ENCODE measurements at regions not wholly inside any gene's neighbourhood (a gene's known extent, or its start where the extent isn't known, plus 50 kb on each side); places are given as distances from the start of the nearest gene placed in this dataset.

DNA sequence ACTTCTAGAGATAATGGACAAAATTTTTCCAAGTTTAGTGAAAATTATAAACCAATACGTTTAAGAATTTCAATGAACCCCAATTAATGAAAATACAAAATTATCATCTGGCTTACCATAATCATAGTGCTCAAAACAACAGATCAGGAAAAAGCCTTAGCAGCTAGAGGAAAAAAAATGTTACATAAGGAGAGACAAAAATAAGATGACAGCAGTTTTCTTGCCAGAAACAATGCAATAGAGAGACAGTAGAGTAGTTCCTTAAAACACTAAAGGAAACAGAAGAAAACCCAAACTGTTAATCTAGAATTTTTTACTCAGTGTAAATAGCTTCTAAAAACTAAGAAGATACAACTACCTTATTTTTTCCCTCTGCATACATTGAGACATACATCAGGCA, 341.7 kb upstream of the CHORDC1 start:
- no peaks in the 10 kb centered on the region for H3K4me1 ChIP-seq (ENCODE audit: control insufficient read depth, insufficient read depth, low read length)
- no peak overlapping the region for H3K4me3 ChIP-seq (ENCODE audit: low read depth, low read length)
- no peaks in the 10 kb centered on the region for H3K9me3 ChIP-seq (ENCODE audit: control insufficient read depth, insufficient read depth, low read depth, low read length)
- ChIA-PET CTCF (no interaction called here), POLR2A (no interaction called here)
- no peak overlapping the region for H3K27ac ChIP-seq (ENCODE audit: extremely low read depth, low read depth, low read length)
- no peaks in the 10 kb centered on the region for H3K36me3 ChIP-seq (ENCODE audit: control insufficient read depth in 2 of 2, insufficient read depth in 1 of 2, low read length in 2 of 2)
- no peak for TF ChIP-seq KLF10 (tag by site-specific recombination; IDR thresholded peaks at IDR 0.05)
- no peak for TF ChIP-seq ZNF623 (tag by site-specific recombination; IDR thresholded peaks at IDR 0.05)
- TF ChIP-seq ZNF624 (tag by site-specific recombination; IDR thresholded peaks at IDR 0.05), result no peak
- no peak for TF ChIP-seq ZFP37 (tag by site-specific recombination; IDR thresholded peaks at IDR 0.05)
- TF ChIP-seq ZNF777 (tag by site-specific recombination; IDR thresholded peaks at IDR 0.05; ENCODE audit: borderline replicate concordance), result no peak
- no peak for TF ChIP-seq MZF1 (tag by site-specific recombination; IDR thresholded peaks at IDR 0.05; ENCODE audit: borderline replicate concordance)
- no peak for TF ChIP-seq HOXC10 (CRISPR knock-in tag; IDR thresholded peaks at IDR 0.05)
- TF ChIP-seq, protein P1, sequence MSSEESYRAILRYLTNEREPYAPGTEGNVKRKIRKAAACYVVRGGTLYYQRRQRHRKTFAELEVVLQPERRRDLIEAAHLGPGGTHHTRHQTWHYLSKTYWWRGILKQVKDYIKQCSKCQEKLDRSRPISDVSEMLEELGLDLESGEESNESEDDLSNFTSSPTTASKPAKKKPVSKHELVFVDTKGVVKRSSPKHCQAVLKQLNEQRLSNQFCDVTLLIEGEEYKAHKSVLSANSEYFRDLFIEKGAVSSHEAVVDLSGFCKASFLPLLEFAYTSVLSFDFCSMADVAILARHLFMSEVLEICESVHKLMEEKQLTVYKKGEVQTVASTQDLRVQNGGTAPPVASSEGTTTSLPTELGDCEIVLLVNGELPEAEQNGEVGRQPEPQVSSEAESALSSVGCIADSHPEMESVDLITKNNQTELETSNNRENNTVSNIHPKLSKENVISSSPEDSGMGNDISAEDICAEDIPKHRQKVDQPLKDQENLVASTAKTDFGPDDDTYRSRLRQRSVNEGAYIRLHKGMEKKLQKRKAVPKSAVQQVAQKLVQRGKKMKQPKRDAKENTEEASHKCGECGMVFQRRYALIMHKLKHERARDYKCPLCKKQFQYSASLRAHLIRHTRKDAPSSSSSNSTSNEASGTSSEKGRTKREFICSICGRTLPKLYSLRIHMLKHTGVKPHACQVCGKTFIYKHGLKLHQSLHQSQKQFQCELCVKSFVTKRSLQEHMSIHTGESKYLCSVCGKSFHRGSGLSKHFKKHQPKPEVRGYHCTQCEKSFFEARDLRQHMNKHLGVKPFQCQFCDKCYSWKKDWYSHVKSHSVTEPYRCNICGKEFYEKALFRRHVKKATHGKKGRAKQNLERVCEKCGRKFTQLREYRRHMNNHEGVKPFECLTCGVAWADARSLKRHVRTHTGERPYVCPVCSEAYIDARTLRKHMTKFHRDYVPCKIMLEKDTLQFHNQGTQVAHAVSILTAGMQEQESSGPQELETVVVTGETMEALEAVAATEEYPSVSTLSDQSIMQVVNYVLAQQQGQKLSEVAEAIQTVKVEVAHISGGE (tag by site-specific recombination; conservative IDR thresholded peaks at IDR 0.05; ENCODE audit: low read depth), result no peak
- TF ChIP-seq ZNF843 (tag by site-specific recombination; IDR thresholded peaks at IDR 0.05), result no peak
- no peak for TF ChIP-seq ZNF157 (tag by site-specific recombination; IDR thresholded peaks at IDR 0.05)
- TF ChIP-seq ZNF629 (tag by site-specific recombination; IDR thresholded peaks at IDR 0.05), result no peak
- TF ChIP-seq ZSCAN30 (tag by site-specific recombination; IDR thresholded peaks at IDR 0.05), result no peak
- TF ChIP-seq, protein P2, sequence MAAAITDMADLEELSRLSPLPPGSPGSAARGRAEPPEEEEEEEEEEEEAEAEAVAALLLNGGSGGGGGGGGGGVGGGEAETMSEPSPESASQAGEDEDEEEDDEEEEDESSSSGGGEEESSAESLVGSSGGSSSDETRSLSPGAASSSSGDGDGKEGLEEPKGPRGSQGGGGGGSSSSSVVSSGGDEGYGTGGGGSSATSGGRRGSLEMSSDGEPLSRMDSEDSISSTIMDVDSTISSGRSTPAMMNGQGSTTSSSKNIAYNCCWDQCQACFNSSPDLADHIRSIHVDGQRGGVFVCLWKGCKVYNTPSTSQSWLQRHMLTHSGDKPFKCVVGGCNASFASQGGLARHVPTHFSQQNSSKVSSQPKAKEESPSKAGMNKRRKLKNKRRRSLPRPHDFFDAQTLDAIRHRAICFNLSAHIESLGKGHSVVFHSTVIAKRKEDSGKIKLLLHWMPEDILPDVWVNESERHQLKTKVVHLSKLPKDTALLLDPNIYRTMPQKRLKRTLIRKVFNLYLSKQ (tag by site-specific recombination; IDR thresholded peaks at IDR 0.05; ENCODE audit: borderline replicate concordance), result no peak
- no peak for TF ChIP-seq ZNF121 (tag by site-specific recombination; IDR thresholded peaks at IDR 0.05)
- no peak for TF ChIP-seq HOXD13 (CRISPR knock-in tag; IDR thresholded peaks at IDR 0.05; ENCODE audit: borderline replicate concordance)
- TF ChIP-seq ZNF544 (tag by site-specific recombination; IDR thresholded peaks at IDR 0.05), result no peak
- TF ChIP-seq RBAK (tag by site-specific recombination; IDR thresholded peaks at IDR 0.05), result no peak

GRCh38 chr11:90558328-90558865, 335.5 kb upstream of the CHORDC1 start:
- Histone ChIP-seq H3K4me1 (ENCODE audit: control insufficient read depth, insufficient read depth, low read length) (no peaks in the 10 kb centered on the region), H3K9me3 (ENCODE audit: control insufficient read depth, insufficient read depth, low read depth, low read length) (no peaks in the 10 kb centered on the region), H3K27ac (ENCODE audit: extremely low read depth, low read depth, low read length) (no peak overlapping the region), H3K36me3 (ENCODE audit: control insufficient read depth in 2 of 2, insufficient read depth in 1 of 2, low read length in 2 of 2) (no peaks in the 10 kb centered on the region), H3K4me3 (ENCODE audit: low read depth, low read length) (no peak overlapping the region)
- CTCF ChIA-PET, result no interaction called here
- POLR2A ChIA-PET, result no interaction called here
- TF ChIP-seq ZBTB26 (tag by site-specific recombination; optimal IDR thresholded peaks at IDR 0.05), result no peak
- no peak for TF ChIP-seq PRDM10 (tag by site-specific recombination; IDR thresholded peaks at IDR 0.05)
- no peak for TF ChIP-seq ZNF174 (tag by site-specific recombination; IDR thresholded peaks at IDR 0.05)
- TF ChIP-seq GLI2 (tag by site-specific recombination; IDR thresholded peaks at IDR 0.05; ENCODE audit: borderline replicate concordance, low read depth), result no peak
- TF ChIP-seq ZNF302 (tag by site-specific recombination; IDR thresholded peaks at IDR 0.05; ENCODE audit: low read depth), result no peak
- TF ChIP-seq KLF9 (tag by site-specific recombination; IDR thresholded peaks at IDR 0.05; ENCODE audit: low read depth), result no peak
- TF ChIP-seq ZNF610 (tag by site-specific recombination; IDR thresholded peaks at IDR 0.05; ENCODE audit: borderline replicate concordance), result no peak
- TF ChIP-seq ZNF488 (tag by site-specific recombination; IDR thresholded peaks at IDR 0.05), result no peak
- no peak for TF ChIP-seq ZNF133 (tag by site-specific recombination; IDR thresholded peaks at IDR 0.05)
- TF ChIP-seq RBAK (tag by site-specific recombination; IDR thresholded peaks at IDR 0.05), result no peak
- TF ChIP-seq ZNF324 (tag by site-specific recombination; IDR thresholded peaks at IDR 0.05), result no peak
